Cerebellar cortex (tissue), 1 donor: ENCODE measurements at regions not wholly inside any gene's neighbourhood (a gene's known extent, or its start where the extent isn't known, plus 50 kb on each side); places are given as distances from the start of the nearest gene placed in this dataset.
"Not testable (repeated sequence)": the region's sequence is repeated elsewhere in the genome, so short reads cannot be mapped to it uniquely, and the experiment has no call there.

Experiments used
- DNase-seq: peaks from one replicate; pipeline ENCODE4 v3.0.0-alpha.2; 2015; ENCODE audit warnings: low spot score

DNA sequence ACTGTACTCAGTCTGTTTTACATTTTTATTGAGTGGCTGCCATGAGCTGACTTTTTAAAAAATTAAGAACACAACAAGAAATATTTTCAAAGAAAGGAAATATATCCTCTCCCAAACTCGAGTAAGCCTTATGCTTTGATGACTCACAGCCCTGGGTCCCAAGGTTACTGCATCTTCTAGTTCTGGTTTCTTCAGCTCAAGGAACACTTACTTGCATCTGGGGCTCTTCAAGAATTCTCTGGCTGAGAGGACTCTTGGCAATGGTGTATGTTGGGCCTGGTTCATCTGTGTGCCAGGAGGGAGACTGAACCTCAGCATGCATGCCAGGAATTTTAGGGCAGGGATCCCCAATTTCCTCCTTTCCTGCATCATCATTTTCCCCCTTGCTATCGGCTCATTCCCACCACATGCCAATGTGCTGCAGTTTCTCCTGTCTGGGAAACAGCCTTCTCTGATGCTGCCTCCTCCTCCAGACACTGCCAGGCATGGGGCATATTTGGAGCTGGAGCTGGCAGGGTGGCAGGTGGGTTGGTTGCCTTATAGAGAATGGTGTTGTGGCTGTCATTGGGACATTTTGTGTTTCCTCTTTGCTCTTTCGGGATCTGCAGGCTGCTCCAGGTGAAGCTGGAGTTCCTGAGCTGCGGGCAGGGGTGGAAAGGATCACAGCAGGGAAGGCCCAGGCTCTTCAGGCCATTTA, 192.2 kb upstream of the HS6ST1 start:
- no peak for DNase-seq

DNA sequence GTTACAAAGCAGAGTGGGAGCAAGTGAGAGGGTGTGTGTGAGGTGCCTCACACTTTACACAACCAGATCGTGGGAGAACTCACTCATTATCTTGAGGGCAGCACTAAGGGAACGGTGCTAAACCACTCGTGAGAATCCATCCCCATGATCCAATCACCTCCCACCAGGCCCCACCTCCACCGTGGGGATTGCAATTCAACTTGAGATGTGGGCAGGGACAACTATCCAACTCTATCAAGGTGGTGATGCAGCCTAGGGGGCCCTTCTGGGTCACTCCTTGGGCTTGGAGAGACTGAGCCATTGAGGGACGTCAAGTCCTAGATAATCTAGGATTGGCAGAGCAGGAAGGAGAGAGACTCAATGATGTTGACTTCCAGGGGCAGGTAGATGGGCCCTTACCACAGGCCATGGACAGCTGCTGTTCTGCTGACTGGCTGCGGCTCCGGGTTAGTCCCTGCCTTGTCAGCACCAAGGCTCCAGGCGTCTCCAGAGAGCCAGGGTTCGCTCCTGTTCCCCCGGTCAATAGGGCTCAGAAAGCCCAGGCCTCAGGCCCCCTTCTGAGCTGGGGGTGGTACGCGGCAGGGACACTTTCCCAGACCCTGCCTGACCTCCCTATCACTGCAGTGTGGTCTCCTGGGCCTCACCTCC, 193.2 kb upstream of the HS6ST1 start:
- DNase-seq = no peak

DNA sequence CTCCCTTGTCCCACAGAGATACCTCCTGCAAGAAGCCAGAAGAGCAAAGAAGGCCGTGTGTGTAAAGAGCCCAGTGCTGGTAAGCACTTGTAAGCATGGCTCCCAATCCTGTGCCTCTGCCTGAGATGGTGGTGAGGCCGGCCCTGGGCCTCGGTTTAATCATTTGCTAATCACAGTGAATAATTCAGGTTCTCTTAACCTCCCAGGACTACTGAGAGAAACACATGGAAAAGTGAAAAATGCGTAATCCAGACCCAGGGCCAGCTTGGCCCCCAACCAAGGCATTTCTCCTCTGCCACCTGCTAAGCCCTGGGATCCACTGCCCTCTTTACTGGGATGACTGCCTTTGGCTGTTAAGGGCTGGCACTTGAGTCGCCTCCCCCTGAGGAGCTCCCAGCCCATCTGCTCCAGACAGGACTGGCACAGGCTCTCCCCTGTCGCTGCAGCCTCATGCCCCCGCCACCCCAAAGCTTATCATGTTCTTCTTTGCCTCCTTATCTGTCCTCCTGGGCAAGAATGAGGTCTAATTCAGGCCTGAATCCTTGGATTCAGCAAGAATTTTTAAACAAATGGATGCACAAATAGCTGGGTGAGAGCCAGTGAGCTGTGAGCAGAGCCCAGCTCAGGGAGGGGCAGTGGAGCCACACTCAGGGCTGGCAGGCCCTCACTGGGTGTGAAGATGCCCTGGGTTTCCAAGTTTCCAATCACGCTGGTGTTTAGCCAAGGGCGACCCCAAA, 193.9 kb upstream of the HS6ST1 start:
- peak; percentile 98 for DNase-seq

DNA sequence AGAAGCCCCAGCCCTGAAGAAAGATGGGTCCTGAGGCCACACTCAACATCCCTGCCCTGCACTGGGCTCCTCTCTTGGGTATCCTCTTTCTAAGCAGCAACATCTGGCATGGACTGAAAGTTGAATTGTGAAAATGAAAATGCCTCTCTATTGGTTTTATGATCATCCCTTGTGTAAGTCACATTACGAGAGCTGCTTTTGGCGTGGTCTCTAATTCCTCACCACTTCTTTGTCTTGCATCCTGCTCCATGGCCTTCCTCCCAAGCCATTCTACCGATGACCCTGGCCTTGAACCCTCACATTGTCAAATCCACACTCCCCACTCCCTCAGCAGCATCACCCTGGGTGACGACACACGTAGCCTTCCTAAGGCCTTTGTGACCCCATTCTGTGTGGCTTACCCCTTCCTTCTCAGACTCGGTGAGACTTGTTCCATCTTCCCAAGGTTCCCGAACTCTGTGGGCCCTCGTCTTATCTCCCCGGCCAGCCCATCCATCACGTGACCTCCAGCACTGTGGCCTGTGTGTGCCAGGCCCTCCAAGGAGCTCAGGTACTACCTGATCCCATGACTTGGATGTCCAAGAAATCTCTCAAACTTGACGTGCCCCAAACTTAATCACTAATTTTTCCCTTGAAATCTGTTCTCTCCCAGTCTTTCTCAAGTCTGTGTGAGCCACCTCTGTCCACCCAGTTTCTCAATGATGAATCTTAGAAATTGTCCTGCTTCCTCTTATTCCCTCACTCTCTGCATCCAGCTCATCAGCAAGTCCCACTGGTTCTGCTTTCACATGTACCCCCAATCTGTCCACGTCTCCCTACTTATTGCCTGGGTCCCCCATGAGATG, 194.7 kb upstream of the HS6ST1 start:
- no peak for DNase-seq

DNA sequence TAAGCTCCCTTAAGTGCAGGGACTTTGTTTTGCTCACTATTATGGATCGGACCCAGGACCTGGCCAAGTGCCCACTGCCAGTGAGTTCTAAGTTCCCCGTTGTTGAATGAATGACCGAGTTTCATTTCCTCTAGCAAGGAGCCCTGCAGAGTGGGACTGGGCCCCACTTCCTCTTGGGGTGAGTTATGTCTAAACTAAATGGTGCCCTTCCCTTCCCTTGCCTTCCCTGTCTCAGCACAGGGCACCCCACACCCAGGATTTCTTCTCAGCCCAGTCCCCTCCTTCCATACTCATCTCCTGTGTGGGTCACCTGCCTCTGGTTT, 195.3 kb upstream of the HS6ST1 start:
- DNase-seq = no peak

DNA sequence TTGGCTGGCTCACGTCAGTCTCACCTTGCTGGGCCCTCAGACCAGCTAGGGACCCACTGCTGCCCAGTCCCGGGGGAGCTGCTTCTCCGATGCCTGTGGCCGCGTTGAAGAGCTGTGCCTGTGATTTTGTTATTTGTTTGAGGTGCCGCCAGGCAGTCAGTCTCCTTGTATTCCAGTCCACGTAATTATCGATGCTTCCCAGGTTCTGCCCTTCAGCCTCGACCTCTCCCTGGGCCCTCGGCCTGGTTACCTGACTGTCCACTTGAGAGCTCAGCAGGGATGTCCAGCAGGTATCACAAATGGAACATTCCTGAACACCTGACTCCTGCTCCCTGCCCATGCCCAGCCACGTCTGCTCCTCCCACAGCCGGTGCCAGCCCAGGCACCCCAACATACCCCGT, 195.9 kb upstream of the HS6ST1 start:
- no peak for DNase-seq

DNA sequence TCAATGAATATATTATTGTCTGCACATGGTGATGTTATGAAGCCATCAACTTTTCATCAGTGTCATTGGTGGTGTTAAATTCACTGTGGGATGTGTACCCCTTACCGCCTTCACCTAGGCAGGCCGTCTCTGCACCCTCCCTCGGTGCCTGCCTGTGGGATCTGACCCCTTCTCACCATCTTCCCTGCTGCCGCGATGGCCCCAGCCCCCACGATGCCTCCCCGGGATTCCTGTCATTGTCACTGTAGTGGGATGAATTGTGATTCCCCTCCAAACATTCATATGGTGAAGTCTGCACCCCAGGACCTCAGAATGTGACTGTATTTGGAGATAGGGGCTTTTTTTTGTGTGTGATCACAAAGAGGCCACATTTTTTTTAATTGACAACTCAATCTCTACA, 198.3 kb upstream of the HS6ST1 start:
- no peak for DNase-seq

DNA sequence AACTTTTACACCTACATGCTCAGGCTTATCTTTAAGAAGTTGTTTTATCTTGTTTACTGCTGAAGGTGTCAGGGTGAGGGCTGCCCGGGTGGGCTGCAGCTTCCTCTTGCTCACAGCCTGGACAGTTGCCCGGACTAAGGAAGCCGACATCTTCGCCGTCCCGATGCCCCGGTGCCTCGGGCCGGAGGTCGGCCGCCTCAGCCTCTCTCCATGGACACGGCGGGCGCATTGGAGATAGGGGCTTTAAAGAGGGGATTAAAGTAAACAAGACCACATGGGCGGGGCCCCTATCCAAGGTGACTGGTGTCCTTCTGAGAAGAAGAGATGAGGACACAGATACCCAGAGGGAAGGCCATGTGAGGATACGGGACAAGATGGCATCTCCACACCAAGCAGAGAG, 200.4 kb upstream of the HS6ST1 start:
- not testable (repeated sequence) for DNase-seq

DNA sequence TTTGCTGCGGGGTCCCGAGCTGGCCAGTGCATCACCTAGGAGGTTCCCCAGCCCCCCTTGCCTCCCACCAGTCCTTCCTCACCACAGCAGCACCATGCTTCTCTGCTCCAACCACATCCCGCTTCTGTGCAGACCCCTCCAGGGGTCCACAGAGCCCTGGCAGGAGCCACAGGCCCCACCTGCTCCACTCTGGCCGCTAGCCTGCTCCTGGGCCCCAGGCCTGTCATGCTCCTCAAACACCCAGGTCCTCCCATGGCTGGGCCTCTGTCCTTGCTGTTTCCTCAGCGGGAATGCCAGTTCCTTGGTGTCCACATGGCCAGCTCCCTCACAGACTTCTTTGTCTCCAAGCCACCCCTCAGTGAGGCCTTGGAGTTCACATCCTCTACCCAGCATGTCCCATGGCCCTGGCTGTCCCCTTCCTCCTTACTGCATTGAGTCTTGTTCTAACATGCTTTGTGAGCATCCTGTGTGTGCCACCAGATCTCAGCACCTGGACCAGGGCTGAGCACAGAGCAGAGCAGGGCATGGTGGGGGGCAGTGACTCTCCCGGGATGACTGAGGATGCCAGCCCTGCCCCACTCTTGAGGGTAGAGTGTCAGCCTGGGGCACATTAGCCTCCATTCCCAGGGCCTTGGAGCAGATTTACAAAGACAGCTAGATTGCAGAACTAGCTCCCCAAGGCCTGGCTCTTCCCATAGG, 201.0 kb upstream of the HS6ST1 start:
- no peak for DNase-seq

DNA sequence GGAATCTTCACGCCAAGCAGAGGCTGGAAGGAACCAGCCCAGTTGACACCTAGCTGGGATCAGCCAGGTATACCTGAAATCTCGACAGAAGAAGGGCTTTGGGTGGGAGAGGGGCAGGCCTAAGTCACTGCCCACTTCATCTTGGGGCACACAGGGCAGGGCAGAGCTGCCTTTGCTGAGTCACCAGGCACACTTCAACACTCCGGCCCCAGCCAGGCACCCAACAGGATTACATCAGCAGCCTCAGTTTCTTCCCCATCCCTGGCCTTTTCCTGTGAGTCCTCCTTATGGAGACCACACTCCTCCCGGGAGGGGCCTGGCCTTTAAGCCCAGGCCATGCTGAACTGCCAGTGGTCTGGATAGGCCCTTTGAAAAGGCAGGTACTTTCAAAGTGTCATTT, 201.7 kb upstream of the HS6ST1 start:
- no peak for DNase-seq

DNA sequence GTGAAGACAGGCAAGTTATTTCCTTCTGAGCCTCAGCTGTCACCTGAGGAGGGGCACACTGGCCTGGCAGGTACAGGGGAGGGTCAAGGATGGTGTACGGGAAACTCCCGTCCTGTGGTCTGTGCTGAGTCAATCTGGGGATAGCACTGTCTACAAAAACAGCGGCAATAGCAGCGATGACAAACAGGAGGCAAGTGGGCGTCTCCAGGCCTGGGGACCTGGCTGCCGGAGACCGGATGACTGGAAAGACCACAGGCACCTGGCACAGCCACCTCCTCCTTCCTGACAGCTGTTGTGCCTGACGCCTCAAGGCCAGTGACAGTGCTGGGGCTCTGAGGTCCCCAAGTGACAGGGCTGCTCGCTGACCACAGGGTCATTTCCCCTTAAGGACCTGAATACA, 202.1 kb upstream of the HS6ST1 start:
- no peak for DNase-seq

DNA sequence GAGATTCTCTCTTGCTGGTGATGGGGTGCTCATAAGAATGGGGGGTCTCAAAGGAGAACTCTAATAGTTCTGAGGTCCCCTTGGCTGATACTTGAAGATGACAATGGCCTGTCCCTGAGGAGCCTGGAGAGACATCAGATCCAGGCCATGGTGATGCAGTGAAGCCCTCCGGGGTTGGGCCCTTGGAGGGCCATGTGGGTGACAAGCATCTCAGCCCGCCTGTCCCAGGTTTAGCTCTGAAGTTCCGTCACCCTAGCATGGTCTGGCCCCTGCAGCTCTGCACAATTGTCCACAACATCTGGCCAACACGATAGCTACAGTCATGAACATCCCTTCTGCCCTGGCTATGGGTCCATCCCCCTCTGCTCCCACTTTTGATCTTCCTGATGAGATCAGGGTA, 202.8 kb upstream of the HS6ST1 start:
- no peak for DNase-seq

DNA sequence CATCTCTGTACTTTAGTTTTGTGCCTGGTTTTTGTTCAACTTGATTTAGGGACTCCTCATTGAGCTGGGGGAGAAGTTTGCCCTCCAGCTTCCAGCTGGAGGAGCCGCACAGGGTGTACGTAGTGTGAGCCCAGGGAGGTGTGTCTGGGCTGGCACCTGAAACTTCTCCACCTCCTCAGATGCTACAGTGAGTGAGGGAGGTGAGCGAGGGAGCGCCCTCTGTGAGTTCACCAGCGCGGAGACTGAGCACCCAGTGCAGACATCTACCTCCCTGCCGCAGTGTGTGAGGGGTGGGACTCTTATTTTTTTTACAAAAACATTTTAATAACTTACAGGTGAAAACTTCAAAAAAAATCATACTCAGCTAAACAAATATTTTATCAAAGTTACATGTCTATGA, 204.2 kb upstream of the HS6ST1 start:
- no peak for DNase-seq

DNA sequence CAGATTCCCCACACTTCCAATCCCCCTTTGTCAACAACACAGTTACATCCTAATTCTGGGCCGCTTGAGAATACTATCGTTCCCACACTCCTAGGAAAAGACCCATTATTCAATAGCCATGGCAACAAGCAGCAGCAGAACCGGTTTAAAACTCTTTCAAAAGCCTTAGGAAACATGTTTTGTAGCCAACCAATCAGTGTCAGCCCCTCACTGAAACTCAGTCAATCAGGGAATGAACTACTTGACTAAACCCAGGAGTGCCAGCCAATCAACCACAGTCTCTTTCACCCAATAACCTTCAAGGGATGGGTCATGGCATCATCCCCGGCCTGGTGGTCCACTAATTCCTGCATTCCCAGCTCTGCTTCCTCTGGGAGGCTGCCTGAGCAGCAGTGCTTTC, 204.8 kb upstream of the HS6ST1 start:
- DNase-seq = no peak

DNA sequence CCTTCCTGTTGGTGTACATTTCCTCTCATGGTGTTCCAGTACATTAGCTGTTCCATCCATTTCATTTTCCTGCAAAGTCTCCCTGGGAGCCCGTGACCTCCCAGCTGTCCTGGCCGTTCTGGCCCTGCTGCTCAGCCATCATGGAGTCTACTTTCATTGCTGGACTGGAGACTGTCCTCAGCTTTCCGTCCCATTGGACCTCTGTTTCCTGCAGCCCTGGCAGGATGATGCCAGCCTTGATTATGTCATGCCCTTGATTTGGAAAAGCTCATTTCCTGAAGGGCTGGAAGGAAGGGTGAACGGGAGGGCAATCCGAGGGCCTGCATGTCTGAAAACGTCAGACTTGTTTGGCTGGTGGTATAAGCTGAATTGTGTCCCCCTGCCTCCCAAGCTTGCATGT, 205.5 kb upstream of the HS6ST1 start:
- DNase-seq = no peak

DNA sequence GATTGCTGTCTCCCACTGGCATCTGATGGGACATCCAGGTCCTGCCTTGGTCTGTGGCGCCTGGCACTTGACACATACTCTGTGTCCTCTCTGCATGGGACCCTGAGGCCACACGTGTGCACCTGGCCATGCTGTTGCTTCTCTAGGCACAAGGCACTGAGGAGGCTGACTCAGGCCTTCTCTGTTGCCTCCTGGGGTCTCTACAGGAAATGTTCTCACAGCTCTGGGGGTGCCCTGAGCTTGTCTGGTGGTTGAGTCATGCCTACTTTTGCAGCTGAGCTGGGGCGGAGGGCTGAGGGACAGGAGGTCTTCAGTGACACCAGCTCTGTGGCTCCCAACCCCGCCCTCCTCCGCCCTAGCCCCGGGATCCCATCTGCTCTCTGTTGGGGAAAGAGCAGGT, 207.0 kb upstream of the HS6ST1 start:
- DNase-seq = no peak

DNA sequence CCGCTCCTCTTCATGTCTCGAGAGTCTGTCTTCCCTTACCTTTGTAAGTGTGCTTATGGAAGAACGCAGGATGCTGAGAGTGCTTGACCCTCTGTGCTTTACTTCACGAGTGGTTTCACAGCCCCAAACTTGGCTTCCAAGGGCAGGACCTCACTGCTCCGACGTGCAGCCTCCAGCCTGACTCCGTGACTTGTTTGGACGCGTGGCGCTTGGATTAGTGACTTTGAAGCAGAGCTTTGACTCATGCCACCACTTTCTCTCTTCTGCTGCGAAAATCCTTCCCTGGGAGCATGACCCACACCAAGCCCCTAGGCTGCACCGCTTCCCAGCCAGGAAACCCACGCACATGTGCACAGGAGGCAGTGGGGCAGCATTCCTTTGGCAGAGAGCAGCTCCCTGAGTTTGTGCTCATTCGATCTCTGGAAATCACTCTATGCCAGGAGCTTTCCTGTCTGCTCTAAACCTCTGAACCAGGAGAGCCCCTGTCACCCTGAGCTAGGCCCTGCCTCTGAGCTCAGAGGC, 207.8 kb upstream of the HS6ST1 start:
- DNase-seq = no peak

DNA sequence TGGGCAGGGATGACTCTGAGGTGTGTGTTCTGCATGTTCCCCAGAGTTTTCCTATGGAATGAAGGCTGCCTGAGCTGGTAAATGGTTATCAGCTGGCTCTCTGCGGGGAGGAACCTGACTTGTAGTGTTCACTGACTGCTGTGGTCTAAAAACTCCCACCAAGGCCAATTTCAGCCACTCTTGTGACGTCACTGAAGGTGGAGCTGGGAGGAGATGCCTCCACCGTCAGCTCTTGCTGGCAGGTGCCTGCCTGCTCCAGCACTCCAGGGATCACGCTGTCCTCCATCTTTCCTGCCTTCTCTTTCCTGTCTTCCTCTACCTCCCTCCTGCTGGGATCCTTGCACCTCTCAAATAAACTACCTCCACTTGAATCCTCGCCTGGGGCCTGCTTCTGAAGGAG, 209.5 kb upstream of the HS6ST1 start:
- DNase-seq = no peak

DNA sequence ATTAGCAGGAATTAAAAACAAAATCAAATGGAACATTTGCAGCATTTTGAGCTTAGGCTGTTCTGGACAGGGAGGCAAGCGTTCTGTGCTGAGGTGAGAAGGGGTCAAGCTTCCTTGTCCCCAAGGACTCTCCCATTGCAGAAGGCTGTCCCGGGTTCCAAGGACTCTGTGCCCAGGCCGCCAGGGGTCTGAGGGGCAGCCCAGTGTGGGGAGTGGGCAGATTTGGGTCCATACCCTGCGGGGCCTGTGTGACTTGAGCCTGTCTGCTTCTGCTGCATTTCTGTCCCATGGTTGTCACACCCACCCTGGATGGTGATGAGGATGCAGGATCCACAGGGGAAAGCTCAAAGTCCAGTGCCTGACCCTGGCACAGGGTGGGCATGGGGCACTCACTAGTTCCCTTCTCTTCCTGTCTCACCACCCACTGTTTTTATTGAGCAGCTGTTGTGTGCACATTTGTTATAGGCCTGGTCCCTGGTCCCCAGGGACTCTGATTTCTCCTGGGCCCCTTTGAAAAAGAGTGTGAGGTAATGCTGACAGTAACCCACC, 211.4 kb upstream of the HS6ST1 start:
- no peak for DNase-seq

DNA sequence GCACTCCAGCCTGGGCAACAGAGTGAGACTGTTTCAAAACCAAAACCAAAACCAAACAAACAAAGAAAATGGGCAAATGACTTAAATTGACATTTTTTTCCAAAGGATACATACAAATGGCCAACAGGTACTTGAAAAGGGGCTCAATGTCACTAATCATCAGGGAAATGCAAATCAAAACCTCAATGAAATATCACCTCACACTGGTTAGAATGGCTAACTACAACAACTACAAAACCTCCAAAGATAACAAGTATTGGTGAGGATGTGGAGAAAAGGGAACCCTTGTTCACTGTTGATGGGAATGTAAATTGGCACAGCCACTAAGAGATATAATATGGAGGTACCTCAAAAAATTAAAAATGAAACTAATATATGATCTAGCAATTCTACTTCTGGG, 213.2 kb upstream of the HS6ST1 start:
- peak; percentile 18 for DNase-seq

DNA sequence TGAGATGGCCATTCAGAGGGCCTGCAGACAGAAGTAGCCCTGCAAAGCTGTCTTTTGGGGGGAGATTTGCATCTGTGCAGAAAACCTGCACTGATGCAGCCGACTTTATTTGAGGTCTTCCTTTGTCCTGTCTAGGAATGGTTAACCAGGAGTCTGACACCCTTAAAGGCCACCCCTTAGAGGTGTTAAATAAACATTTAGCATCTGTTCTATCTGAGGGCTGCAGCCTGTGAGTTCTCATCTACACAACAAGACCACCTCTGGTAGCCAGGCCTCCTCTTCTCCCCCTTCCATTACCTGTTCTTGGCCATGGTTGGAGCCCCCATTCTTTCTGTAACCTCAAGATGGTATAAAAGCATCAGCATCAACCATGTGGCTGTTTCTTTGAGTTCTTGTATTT, 214.4 kb upstream of the HS6ST1 start:
- DNase-seq = no peak
